AG09319 (cell line): ENCODE measurements at regions not wholly inside any gene's neighbourhood (a gene's known extent, or its start where the extent isn't known, plus 50 kb on each side); places are given as distances from the start of the nearest gene placed in this dataset.

Source experiments
- DNase-seq: peaks from one replicate; pipeline ENCODE4 v3.0.0-alpha.2; 2010; ENCODE audit warnings: low read depth; ENCODE audit errors: extremely low read depth
- TF ChIP-seq, protein P1 (sequence below): IDR thresholded peaks from 2 replicates; pipeline ENCODE4 v1.5.1; 2011; ENCODE audit warnings: low read depth, mild to moderate bottlenecking, inconsistent platforms, low read length, moderate library complexity

GRCh38 chr11:32265911-32266310 lies 169.4 kb downstream of the WT1 start:
- TF ChIP-seq, protein P1, sequence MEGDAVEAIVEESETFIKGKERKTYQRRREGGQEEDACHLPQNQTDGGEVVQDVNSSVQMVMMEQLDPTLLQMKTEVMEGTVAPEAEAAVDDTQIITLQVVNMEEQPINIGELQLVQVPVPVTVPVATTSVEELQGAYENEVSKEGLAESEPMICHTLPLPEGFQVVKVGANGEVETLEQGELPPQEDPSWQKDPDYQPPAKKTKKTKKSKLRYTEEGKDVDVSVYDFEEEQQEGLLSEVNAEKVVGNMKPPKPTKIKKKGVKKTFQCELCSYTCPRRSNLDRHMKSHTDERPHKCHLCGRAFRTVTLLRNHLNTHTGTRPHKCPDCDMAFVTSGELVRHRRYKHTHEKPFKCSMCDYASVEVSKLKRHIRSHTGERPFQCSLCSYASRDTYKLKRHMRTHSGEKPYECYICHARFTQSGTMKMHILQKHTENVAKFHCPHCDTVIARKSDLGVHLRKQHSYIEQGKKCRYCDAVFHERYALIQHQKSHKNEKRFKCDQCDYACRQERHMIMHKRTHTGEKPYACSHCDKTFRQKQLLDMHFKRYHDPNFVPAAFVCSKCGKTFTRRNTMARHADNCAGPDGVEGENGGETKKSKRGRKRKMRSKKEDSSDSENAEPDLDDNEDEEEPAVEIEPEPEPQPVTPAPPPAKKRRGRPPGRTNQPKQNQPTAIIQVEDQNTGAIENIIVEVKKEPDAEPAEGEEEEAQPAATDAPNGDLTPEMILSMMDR = no peak
- DNase-seq = no peak

GRCh38 chr11:32266601-32267000 lies 168.7 kb downstream of the WT1 start:
- no peak for DNase-seq
- TF ChIP-seq, protein P1 = no peak

GRCh38 chr11:32267679-32268187 lies 167.6 kb downstream of the WT1 start:
- DNase-seq = no peak
- TF ChIP-seq, protein P1 = no peak

DNA sequence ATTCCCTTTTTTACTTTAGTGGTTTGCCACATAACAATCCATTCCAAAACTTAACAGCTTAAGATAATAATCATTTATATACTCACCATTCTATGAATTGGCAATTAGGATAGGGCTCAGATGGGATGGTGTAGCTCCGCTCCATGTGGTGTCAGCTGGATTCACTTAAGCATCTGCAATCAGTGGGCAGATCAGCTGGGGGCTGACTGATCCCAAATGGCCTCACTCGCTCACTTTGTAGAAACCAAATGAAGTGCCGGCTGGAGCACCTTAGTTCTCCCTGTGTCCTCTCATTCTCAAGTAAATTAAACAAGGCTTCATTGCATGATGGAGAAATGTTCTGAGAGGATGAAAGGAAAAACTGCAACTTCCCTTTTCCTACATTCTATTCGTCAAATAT lies 161.4 kb downstream of the WT1 start:
- DNase-seq = no peak
- TF ChIP-seq, protein P1 = no peak

GRCh38 chr11:32279672-32280071 lies 155.7 kb downstream of the WT1 start:
- no peak for DNase-seq
- TF ChIP-seq, protein P1 = no peak

DNA sequence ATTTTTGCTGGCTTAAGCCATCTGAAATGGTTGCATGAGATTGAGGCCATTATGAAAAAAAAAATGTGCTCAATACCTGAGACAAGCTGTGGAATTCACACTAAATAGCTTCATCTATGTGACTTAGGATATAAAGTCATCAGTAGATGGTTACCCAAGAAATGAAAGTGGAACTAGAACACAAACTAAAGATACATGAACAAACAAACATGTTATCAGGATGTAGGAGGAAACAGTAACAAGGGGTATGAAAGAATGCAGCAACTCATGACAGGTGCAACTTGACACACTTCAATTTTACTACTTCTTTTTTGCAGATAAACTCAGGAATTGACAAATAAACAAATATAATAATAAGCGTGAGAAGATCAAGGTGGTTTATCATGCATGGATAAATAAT lies 155.0 kb downstream of the WT1 start:
- DNase-seq = no peak
- TF ChIP-seq, protein P1 = no peak

GRCh38 chr11:32288276-32288675 lies 147.1 kb downstream of the WT1 start:
- TF ChIP-seq, protein P1 = no peak
- no peak for DNase-seq
